GM11168 (cell line): ENCODE measurements at regions not wholly inside any gene's neighbourhood (a gene's known extent, or its start where the extent isn't known, plus 50 kb on each side); places are given as distances from the start of the nearest gene placed in this dataset.

Experiments used
- in situ Hi-C: fragments of 300-500 bp; cut with MboI; formaldehyde crosslinking; loops from one replicate; pipeline ENCODE4 v1.12.0; 2022; ENCODE audit warnings: low sequenced_read_pairs; ENCODE audit not compliant: unreplicated experiment

GRCh38 chr3:31043184-31043819 lies 148.8 kb upstream of the GADL1 start:
- in situ Hi-C loops, result no loop called here

- in situ Hi-C loops, result no loop called here
Measured at GRCh38 chr3:31047673-31048072, 153.2 kb upstream of the GADL1 start.

GRCh38 chr3:31048143-31048542 lies 153.7 kb upstream of the GADL1 start:
- in situ Hi-C loops, result no loop called here

GRCh38 chr3:31050296-31050695 lies 155.8 kb upstream of the GADL1 start:
- in situ Hi-C loops, result no loop called here

- in situ Hi-C loops, result no loop called here
Measured at GRCh38 chr3:31051226-31051625, 156.8 kb upstream of the GADL1 start.

- in situ Hi-C loops, result no loop called here
Measured at GRCh38 chr3:31053299-31053698, 158.8 kb upstream of the GADL1 start.

- in situ Hi-C loops, result no loop called here
Measured at GRCh38 chr3:31054032-31054431, 159.6 kb upstream of the GADL1 start.

GRCh38 chr3:31055757-31056156 lies 161.3 kb upstream of the GADL1 start:
- in situ Hi-C loops, result no loop called here

GRCh38 chr3:31057891-31058290 lies 163.4 kb upstream of the GADL1 start:
- in situ Hi-C loops, result no loop called here

- in situ Hi-C loops, result no loop called here
Measured at GRCh38 chr3:31064021-31064420, 169.6 kb upstream of the GADL1 start.

- in situ Hi-C loops, result no loop called here
Measured at GRCh38 chr3:31065765-31066164, 171.3 kb upstream of the GADL1 start.

- in situ Hi-C loops, result no loop called here
Measured at GRCh38 chr3:31067004-31067403, 172.5 kb upstream of the GADL1 start.

GRCh38 chr3:31075471-31075870 lies 181.0 kb upstream of the GADL1 start:
- in situ Hi-C loops, result no loop called here

- in situ Hi-C loops, result no loop called here
Measured at GRCh38 chr3:31075876-31076275, 181.4 kb upstream of the GADL1 start.

- in situ Hi-C loops, result no loop called here
Measured at GRCh38 chr3:31077021-31077601, 182.7 kb upstream of the GADL1 start.

- in situ Hi-C loops, result no loop called here
Measured at GRCh38 chr3:31077826-31078225, 183.4 kb upstream of the GADL1 start.

GRCh38 chr3:31079689-31080088 lies 185.2 kb upstream of the GADL1 start:
- in situ Hi-C loops, result no loop called here

- in situ Hi-C loops, result no loop called here
Measured at GRCh38 chr3:31081018-31081662, 186.7 kb upstream of the GADL1 start.

- in situ Hi-C loops, result no loop called here
Measured at GRCh38 chr3:31086148-31086547, 191.7 kb upstream of the GADL1 start.

- in situ Hi-C loops, result no loop called here
Measured at GRCh38 chr3:31086698-31087097, 192.2 kb upstream of the GADL1 start.

GRCh38 chr3:31091748-31092147 lies 197.3 kb upstream of the GADL1 start:
- in situ Hi-C loops, result loop anchor here (5.0 kb wide), 1 partner anchor 56 kb away; no protein-coding TSS in a partner anchor
